Activated CD4-positive, alpha-beta T cell treated with anti-CD3 and anti-CD28 coated beads, Interleukin-2, amount 50 U/mL, for 4 hours (primary cell): ENCODE measurements at regions not wholly inside any gene's neighbourhood (a gene's known extent, or its start where the extent isn't known, plus 50 kb on each side); places are given as distances from the start of the nearest gene placed in this dataset.

Source experiments
- DNase-seq, 2 experiments: peaks; one replicate each; pipeline ENCODE4 v3.0.0-alpha.2; 2020

DNA sequence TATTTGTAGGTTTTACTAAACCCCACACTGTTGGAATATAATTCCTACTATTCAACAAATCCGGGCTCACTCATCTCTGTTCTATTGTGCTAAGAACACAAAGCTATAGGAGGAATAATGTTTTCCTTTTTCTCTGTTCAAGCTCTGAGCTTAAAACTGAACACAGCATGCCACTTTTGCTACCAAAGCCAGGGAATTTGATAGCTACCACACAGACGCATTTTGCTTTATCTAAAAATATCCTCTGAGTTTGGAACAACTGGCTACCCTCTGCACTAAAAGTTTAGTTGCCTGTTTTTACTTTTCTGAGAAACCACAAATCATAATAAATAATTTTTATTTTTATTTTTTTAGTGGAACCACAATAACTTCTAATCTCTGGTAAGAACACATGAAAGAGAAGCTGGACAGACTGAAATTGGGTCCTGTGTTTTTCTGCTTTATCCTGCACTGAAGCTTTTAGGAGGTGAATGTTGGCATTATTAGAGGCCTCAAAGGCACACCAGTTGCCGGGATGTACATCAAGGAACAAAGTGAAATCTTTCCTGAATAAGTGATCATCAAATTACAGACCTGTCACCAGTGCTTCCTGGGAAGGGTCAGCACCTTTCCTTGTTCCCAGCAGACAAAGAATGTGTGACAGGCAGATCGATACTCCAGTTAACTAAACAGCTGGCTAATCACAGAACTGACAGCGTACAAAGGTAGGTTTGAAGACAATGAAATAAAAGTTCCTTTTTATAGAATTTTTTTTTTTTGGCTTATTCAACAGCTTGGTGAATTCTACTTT, 523.2 kb upstream of the TENM4 start:
- DNase-seq, result no peak

DNA sequence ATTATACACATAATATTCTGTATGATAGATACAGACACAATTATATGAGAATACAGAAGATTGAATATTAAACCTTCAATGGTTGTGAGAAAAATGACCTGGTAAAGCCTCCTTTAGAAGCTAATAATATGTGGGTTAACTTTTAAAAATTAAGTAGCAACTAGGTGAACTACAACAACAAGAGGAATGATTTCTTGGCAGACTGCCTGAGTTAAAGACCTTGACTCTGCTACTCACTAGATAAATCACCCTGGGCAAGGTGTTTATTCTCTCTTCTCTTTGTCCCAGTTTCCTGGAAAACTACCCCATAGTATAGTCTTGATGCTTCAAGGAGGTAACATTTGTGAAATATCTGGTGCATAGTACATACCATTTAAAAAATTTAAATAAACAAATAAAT, 519.6 kb upstream of the TENM4 start:
- DNase-seq, result no peak

DNA sequence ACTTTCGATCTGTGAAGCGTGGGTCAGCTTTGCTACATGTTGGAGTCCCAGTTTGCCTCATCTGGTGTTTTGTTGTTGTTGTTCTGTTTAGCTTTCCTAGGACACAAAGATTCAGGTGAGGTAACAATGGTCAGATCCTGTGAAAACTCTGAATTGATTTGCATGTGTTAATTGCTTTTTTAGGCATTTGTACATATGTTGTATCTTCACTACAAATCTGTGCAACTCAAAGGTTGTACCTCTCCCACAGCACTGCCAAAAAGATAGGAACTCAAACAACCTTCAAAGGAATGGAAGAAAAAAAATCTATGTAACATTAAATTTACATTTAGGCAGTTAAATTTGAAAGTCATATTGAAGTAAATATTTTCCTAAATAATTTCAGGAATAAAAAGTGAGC, 518.5 kb upstream of the TENM4 start:
- DNase-seq, result no peak

DNA sequence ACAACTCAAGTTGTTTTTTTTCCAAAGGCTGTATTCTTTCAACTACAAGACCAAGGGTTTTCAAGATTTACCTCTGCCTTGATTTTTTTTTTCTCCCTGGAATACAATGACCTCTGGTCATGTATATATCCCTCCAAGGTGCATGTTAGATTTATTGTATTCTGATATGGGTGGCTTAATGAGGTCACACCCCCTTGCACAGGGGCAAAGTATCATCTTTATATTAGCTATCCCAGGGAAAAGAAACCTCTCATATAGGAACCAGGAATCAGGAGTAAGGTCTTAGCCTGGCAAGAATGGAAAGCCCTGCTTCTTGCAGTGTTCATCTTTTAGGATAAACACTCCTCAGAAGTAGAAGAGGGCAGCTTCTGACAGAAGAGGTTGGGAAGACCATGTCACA, 516.9 kb upstream of the TENM4 start:
- DNase-seq, result no peak

DNA sequence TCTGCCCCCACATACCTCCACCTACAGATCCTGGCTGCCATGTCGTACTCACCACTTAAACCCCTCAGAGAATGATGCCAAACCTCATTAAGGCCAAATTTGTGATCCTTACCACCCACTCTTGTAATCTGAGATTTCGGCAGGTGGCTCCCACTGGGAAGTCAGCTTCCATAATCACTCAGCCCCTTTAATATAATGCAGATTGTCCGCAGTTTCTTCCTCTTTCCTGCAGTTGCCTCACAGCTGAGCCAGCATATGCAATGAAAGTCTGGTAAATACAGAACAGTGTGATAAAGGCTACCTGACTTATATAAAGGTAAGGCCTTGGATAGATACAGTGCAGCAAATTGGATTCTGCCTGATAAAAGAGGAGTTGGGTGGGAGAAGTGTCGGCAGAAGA, 515.2 kb upstream of the TENM4 start:
- DNase-seq, result no peak

DNA sequence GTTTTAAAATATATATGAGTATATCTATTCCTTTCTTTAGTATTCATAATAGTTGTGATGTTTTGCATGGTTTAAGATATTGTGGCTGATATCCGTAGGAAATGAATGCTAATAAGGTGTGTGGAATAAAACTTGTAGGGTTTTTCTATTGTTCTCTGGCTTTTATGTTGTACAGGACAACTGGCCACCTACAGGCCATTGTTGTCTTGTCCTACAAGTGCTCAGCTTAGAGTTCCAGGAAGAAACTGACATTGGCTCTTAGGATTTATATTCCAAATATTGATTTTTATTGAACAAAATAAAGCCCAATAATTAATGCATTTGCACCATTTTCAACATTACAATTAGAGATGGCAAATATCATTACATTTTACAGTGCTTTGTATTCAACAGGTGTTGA, 512.8 kb upstream of the TENM4 start:
- no peak for DNase-seq

DNA sequence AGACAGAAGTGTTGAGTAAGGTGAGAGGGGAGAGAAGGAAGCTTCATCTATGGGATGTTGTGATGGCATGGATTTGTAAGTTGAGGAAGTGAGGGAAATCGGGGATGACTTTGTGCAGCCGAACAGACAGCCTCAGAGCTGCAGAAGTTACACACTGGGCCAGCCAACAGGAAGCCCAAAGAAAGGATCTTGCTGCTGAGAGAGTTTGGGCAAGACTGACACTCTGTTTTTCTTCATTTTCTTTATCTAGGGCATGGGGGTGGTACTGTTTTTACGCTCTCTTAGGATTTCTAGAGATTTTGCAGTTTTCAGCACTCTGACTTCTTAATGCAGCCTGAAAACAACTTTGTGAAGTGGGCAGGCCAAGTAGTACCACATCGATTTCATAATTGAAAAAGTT, 509.9 kb upstream of the TENM4 start:
- DNase-seq, result no peak

DNA sequence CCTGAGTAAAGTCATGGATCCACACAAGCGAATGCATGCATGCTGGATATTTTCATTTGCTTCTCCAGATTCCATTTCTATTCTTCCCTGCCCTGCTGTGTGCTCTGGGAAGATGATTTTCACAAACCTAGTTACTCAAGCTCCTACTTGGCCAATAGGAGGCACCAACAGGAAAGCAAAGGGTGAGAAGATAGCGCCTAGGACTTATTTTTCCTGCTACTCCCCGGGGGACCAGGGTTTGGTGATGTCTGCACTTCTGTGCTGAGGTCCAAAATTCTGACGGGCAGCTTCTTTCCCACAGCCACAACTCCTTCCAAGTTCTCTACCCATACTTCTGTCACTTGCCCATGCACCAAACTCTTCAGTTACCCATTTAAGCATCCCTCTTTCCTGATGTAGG, 509.3 kb upstream of the TENM4 start:
- DNase-seq, result no peak

DNA sequence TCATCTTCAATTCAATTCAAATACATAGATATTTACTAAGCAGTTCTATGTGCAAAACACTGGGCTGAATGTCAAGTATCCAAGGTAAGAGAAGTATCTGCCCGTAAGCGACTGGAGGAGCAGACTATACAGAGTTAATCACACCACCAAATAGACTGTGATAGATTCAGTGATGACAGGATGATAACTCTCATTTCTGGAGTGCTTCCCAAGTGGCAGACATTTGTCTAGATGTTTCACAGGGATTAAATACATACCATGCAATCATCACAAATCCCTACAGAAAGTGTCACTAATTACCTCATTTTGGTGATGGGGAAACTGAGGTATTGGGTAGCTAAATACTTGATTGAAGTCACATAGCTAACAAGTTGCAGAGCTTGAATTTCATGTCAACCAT, 508.7 kb upstream of the TENM4 start:
- no peak for DNase-seq

DNA sequence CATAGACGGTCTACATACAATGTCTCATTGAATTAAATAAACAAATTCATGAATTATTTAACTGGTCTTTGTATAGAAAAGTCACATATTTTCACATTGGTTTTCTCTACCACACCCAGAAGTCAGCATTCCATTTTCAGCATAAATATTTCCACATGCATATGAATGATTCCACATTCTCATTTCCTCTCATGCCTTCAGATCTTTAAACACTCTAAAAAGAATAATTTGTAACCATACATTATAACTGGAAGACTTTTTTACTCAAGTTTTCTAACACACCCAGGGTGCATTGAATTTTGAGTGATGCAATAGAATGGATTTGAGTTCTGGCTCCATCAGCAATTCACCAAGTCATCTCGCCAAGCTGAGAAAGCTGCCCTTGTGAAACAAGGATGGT, 501.8 kb upstream of the TENM4 start:
- DNase-seq, result no peak

DNA sequence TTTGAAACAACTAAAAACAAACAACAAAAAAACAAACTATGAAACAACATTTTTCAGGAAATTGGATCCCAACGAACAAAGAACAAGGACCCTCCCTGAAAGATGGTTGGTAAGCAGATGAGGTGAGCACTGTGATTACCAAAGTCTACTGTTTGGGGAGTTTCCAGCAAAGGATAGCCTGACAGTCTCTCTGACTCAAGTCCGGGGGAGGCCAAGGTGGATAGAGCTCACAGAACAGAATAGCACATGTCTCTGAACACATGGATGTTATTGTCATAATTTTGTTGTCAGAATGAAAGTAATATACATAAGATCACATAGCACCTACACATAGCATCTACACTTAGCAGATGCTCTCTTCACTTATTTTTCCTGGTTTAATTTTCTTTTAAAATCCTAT, 501.3 kb upstream of the TENM4 start:
- no peak for DNase-seq

DNA sequence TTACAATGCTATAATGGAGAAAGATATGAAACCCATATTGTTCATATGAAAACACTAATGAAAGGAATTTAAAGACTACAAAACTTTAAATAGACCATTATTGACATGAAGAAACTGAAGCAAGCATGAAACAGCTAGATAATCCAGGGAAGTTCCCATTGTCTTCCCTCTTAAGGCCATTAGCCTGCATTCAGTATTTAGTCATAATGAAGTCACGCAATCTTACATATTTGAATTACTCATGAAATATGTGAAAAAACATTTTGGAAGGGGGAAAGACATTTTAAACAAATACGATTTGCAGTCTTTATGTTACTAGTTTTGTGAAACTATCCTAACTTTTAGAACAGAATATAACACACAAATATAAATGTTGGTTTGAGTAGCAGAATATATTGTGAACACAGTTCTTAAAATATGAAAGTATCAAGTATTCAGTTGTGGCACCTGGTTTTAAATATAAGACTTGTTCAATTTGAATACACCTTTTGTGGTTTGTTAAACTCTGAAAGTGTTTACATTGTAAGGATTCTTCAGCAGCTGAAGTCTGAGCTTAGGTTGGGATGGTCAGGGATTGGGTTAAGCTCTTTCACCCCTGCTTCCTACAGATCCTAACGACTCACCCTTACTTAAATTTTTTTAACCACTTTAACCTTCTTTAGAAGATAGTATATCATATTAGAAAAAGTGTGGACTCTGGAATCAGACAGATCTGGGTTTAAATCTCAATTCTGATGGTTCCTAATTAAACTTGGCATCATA, 500.3 kb upstream of the TENM4 start:
- no peak for DNase-seq

DNA sequence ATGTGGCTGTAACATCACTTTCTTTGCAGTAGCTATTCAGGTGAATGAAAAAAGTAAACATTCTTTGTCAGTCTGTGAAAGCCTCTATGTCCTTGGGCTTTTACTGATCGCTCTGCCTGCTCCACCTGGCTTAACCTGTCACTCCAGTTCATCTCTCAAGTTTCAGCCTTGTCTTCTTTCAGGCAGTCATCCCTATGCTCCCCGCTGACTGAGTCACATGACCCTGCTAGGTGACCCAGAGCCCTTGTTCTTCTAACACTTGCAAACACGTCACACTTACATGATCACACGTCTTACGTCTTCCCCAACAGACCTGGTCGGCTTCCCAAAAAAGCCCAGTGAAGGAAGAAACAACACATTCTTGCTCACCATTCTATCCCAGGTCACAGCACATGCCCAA, 499.3 kb upstream of the TENM4 start:
- no peak for DNase-seq

DNA sequence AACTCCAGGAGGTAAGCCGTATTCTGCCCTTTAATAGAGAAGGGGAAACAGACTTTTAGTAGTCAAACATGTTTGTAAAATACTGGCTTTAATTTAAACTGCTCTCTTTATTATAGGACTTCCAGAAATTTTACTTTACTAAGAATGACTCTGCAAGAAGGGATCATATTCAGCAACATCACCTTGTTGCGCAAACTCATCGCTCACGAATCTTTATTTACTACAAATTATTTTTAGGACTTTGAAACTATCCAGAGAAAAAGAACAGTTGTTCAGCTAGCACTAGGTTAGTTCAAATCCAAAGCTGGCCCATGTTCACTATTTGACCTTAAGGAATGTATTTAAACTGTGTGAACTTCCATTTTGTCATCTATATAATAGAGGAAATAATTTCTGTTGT, 498.3 kb upstream of the TENM4 start:
- DNase-seq, result no peak

DNA sequence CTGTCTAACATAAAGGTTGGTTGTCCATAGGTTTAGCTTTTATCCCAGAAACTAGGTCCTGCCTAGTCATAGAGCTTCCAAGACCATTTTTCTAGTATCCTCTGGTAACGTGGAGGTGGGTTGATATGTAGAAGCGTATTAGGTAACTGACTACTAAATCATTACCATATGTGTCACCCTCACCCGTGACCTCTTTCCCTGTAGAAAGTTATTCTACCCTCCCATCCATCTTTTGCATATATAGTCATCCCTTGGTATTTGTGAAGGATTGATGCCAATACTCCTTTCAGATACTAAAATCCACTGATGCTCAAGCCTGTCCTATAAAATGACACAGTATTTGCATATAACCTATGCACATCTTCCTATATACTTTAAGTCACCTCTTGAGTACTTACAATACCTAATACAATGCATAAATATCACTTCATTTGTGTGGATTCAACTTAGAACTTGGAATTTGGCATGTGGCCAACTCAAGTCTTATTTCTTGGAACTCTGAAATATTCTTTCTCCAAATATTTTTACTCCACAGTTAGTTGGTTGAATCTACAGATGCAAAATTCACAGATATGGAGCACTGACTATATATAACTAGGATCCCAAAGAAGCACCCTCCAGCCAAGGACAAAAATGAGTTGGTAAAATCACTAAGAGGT, 497.0 kb upstream of the TENM4 start:
- no peak for DNase-seq

DNA sequence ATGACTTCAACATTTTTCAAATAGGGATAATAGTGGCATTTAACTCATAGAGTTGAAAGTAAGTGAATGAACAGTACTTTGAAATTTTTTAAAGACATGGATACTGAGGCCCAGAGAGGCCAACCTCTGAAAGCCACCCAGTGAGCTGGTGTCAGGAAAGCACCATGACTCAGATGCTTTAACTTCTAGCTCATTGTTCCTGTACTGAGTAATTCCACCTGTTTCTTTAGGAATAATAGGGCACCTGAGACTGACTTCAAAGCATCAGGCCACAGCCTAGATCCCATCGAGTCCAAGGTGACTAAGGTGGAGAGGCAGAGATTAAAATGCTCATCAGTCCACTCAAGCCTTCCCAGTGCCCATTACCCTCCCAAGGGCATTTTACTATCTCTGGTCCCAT, 491.8 kb upstream of the TENM4 start:
- DNase-seq, result no peak

DNA sequence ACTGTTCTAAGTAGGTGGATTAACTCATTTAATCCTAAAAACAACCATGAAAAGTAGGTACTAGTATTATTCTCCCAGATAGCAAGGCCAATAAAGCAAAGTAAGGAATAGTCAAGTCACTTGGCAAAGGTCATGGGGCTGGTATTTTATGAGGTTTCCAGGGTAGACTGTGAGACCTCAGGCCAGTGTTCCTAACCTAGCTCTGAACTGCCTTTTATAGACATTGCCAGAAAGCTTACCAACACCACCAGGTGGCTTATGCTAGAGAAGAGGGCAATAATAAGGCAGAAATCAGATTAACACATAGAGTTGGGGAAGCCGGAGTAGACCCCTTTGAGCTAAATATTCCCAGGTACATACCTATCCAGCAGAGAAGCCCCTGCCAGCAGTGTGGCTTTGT, 490.9 kb upstream of the TENM4 start:
- DNase-seq, result no peak

DNA sequence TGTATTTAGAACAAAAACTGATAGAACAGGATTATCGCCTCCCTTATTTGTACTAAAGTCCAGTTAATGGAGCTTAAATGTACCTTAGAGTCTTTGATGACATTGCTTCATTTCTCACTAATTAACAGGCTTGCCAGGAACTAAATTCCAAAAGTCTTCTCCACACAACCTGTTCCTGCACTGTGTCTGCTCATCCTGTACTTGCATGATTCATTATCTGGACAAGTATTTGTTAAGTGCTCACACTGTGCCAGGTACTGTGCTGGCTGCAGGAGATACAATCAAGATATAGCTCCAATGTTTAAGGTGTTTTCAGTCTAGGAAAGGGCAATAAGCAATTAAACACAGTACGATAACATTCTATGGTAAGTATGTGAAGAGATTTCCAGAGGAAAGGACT, 485.9 kb upstream of the TENM4 start:
- no peak for DNase-seq

DNA sequence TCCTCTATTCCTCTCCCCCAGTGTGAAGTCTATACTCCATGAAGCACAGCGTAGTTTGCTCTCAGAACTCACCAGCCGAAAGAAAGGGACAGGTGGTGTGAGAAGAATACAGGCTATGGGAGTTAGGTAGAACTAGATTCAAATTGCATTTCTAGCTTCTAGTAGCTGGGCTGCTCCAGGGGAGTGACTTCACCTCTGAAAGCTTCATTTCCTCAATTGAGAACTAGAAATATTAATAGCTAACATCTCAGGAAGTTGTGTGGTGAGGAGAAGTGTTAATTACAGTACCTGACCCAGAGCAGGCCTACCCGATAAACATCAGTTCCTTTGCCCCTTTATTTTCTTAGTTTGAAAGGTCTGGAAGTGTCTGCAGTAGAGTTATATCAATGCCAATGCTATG, 484.7 kb upstream of the TENM4 start:
- no peak for DNase-seq

DNA sequence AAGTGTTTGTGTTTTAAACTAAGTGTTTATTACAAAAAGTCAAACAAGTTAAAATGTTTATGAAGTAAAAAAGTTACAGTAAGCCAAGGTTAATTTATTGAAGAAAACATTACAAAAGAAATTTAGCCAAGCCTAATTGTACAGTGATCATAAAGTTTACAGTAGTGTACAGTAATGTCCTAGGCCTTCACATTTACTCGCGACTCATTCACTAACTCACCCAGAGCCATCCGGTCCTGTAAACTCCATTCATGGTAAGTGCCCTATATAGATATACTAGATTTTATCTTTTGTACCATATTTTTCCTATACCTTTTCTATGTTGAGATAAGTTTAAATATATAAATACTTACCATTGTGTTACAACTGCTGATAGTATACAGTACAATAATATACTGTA, 481.8 kb upstream of the TENM4 start:
- no peak for DNase-seq

DNA sequence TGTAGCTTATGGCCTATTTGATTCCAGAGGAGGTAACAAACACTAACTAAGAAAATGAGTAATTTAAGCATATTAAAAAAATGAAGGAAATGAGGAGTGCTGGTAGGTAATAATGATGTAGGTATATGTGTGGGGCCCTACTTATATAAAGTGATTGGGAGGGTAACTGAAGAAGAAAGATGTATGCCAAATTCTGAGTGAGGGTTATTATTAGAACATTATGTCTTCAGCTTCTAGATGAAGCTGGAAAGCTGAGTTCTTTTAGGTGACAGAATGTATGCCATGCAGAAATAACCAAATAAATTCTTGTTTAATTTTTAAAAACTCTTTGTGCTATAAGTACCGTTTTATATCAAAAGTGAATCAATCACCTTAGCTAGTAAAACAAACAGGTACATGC, 479.6 kb upstream of the TENM4 start:
- DNase-seq, result no peak

DNA sequence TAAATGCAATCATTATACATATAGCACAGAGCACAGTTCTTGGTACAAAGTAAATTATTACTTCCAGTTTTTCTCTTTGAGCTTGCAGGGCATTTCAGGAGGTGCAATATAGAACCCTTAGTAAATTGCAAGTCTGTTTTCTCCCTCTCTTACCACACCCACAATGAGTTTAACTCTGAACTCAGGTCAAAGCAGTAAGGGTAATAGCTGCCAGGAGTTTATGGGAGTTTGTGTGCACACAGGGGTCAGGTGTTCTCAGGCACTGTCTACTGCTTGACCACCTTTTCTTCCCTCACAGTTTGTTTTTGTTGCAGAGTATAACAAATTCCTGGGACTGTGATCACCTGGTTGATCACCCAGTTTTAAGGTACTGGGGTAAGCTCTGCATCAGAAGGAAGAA, 478.5 kb upstream of the TENM4 start:
- DNase-seq, result no peak

DNA sequence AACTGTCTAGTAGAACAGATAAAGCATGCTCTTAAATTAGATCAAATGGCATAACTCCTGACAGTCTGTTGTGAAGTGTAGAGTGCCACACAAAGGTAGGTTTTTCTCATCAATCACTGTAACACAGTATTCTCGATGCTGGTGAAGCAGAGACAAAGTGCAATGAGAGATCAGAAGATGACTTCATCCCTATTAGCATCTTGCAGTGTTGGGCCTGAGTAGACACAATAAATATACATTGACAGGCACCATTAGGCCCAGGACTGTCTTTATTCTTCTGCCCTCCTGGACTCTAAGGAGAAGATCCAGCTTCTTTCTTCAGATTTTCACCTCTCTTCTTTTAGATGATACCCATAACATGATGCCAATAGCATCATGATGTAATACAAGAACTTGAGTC, 478.0 kb upstream of the TENM4 start:
- no peak for DNase-seq

DNA sequence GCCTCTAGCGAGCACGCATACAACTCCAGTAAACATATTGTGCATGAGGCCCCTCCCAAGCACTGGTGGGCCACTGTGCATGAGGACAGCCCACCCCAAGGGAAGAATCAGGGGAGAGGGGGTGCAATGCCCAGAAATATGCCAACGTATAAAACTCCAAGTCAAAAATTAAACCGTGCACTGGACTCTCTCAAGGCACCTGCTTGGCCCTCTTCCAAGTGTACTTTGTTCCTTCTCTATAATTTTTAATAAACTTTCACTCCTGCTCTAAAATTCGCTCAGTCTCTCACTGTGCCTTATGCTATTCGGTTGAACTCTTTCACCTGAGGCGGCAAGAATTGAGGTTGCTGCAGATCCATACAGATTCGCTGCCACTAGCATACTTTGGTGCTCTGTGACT, 465.3 kb upstream of the TENM4 start:
- no peak for DNase-seq
